ENCODE measurements at regions not wholly inside any gene's neighbourhood (a gene's known extent, or its start where the extent isn't known, plus 50 kb on each side); places are given as distances from the start of the nearest gene placed in this dataset.
"Not testable (repeated sequence)": the region's sequence is repeated elsewhere in the genome, so short reads cannot be mapped to it uniquely, and the experiment has no call there.

- FAIRE-seq (no peak), DNase-seq (ENCODE audit: insufficient read length, low spot score) (no peak)
Observed at GRCh38 chr10:109308971-109309370, 614.3 kb downstream of the XPNPEP1 start.

- FAIRE-seq; DNase-seq (ENCODE audit: insufficient read length, low spot score): not testable (repeated sequence)
Observed at GRCh38 chr10:109307102-109307501, 616.2 kb downstream of the XPNPEP1 start.

- no peak for DNase-seq (ENCODE audit: insufficient read length, low spot score)
- no peak for FAIRE-seq
Observed at GRCh38 chr10:109306698-109307097, 616.6 kb downstream of the XPNPEP1 start.

- DNase-seq (ENCODE audit: insufficient read length, low spot score) (no peak), FAIRE-seq (no peak)
Observed at GRCh38 chr10:109287858-109288257, 635.5 kb downstream of the XPNPEP1 start.

GRCh38 chr10:109282510-109282909, 640.8 kb downstream of the XPNPEP1 start:
- DNase-seq (ENCODE audit: insufficient read length, low spot score) (no peak), FAIRE-seq (no peak)

- FAIRE-seq: no peak
- DNase-seq (ENCODE audit: insufficient read length, low spot score): no peak
Observed at GRCh38 chr10:109281347-109281746, 642.0 kb downstream of the XPNPEP1 start.

GRCh38 chr10:109280837-109281236, 642.5 kb downstream of the XPNPEP1 start:
- DNase-seq (ENCODE audit: insufficient read length, low spot score): no peak

GRCh38 chr10:109277456-109277855, 645.9 kb downstream of the XPNPEP1 start:
- no peak for DNase-seq (ENCODE audit: insufficient read length, low spot score)
- FAIRE-seq: no peak

More at GRCh38 chr10:109280837-109281236, 642.5 kb downstream of the XPNPEP1 start:
- FAIRE-seq: no peak

- FAIRE-seq (no peak), DNase-seq (ENCODE audit: insufficient read length, low spot score) (no peak)
Observed at GRCh38 chr10:109275960-109276359, 647.4 kb downstream of the XPNPEP1 start.

GRCh38 chr10:109274681-109275080, 648.6 kb downstream of the XPNPEP1 start:
- FAIRE-seq (no peak), DNase-seq (ENCODE audit: insufficient read length, low spot score) (no peak)

GRCh38 chr10:109270173-109270572, 653.1 kb downstream of the XPNPEP1 start:
- FAIRE-seq: no peak
- DNase-seq (ENCODE audit: insufficient read length, low spot score): no peak

GRCh38 chr10:109264004-109264403, 659.3 kb downstream of the XPNPEP1 start:
- DNase-seq (ENCODE audit: insufficient read length, low spot score): no peak
- FAIRE-seq: no peak

GRCh38 chr10:109261231-109261630, 662.1 kb downstream of the XPNPEP1 start:
- DNase-seq (ENCODE audit: insufficient read length, low spot score) (no peak), FAIRE-seq (no peak)

- DNase-seq (ENCODE audit: insufficient read length, low spot score) (no peak), FAIRE-seq (no peak)
Observed at GRCh38 chr10:109259293-109259692, 664.0 kb downstream of the XPNPEP1 start.

- FAIRE-seq: no peak
- no peak for DNase-seq (ENCODE audit: insufficient read length, low spot score)
Observed at GRCh38 chr10:109253306-109253705, 670.0 kb downstream of the XPNPEP1 start.

GRCh38 chr10:109250152-109250551, 673.2 kb downstream of the XPNPEP1 start:
- FAIRE-seq (no peak), DNase-seq (ENCODE audit: insufficient read length, low spot score) (no peak)

GRCh38 chr10:109247814-109248213, 675.5 kb downstream of the XPNPEP1 start:
- DNase-seq (ENCODE audit: insufficient read length, low spot score): no peak
- FAIRE-seq: no peak

- FAIRE-seq (no peak), DNase-seq (ENCODE audit: insufficient read length, low spot score) (no peak)
Observed at GRCh38 chr10:109245821-109246220, 677.5 kb downstream of the XPNPEP1 start.

- FAIRE-seq: no peak
Observed at GRCh38 chr10:109239371-109239770, 683.9 kb downstream of the XPNPEP1 start.

GRCh38 chr10:109237682-109238081, 685.6 kb downstream of the XPNPEP1 start:
- DNase-seq (ENCODE audit: insufficient read length, low spot score): no peak
- no peak for FAIRE-seq

More at GRCh38 chr10:109239371-109239770, 683.9 kb downstream of the XPNPEP1 start:
- DNase-seq (ENCODE audit: insufficient read length, low spot score): no peak

GRCh38 chr10:109237050-109237449, 686.3 kb downstream of the XPNPEP1 start:
- FAIRE-seq: no peak
- DNase-seq (ENCODE audit: insufficient read length, low spot score): no peak

- FAIRE-seq; DNase-seq (ENCODE audit: insufficient read length, low spot score): not testable (repeated sequence)
Observed at GRCh38 chr10:109223533-109223932, 699.8 kb downstream of the XPNPEP1 start.

- DNase-seq (ENCODE audit: insufficient read length, low spot score): no peak
- no peak for FAIRE-seq
Observed at GRCh38 chr10:109219935-109220605, 703.2 kb downstream of the XPNPEP1 start.

Measured in GM19239 (cell line).